Activated B cell treated with CpG ODN at 0.5 μM for 24 hours (primary cell): ENCODE measurements at regions not wholly inside any gene's neighbourhood (a gene's known extent, or its start where the extent isn't known, plus 50 kb on each side); places are given as distances from the start of the nearest gene placed in this dataset.

ENCODE experiments used
- ATAC-seq: fragments of 200-7000 bp; cut with Tn5 transposase; one replicate; pipeline ENCODE4 v1.10.0; 2021; ENCODE audit warnings: low read depth, mild to moderate bottlenecking, moderate library complexity
- CTCF ChIA-PET: fragments of 350-600 bp; sonication (Branson Sonifier 250); formaldehyde crosslinking; loops from one replicate; lab custom pipeline; 2021; ENCODE audit warnings: antibody characterized with exemption; lab: Charles Lee
- POLR2A ChIA-PET: fragments of 350-600 bp; sonication (Branson Sonifier 250); formaldehyde crosslinking; loops from one replicate; lab custom pipeline; 2021; ENCODE audit warnings: antibody characterized with exemption; lab: Charles Lee
- DNase-seq: peaks from one replicate; pipeline ENCODE4 v3.0.0; 2022
- H3K27ac Mint-ChIP-seq: one replicate; pipeline ENCODE4 v1.8.0; 2020; ENCODE audit warnings: mixed read lengths
- H3K27me3 Mint-ChIP-seq: one replicate; pipeline ENCODE4 v1.8.0; 2021; ENCODE audit warnings: mixed read lengths
- H3K36me3 Mint-ChIP-seq: one replicate; pipeline ENCODE4 v1.8.0; 2021; ENCODE audit warnings: low read depth, mixed read lengths
- H3K4me1 Mint-ChIP-seq: one replicate; pipeline ENCODE4 v1.8.0; 2021; ENCODE audit warnings: mixed read lengths
- H3K4me3 Mint-ChIP-seq: one replicate; pipeline ENCODE4 v1.8.0; 2020; ENCODE audit warnings: mild to moderate bottlenecking, mixed read lengths
- H3K9me3 Mint-ChIP-seq: one replicate; pipeline ENCODE4 v1.8.0; 2020; ENCODE audit warnings: mixed read lengths
- intact Hi-C: fragments of 100-400 bp; cut with micrococcal nuclease; formaldehyde crosslinking; loops from one replicate; pipeline ENCODE4 v1.15.1; 2024
- TF ChIP-seq, protein P1 (sequence below): fragments of 200-600 bp; IDR thresholded peaks from one replicate; pipeline ENCODE4 v1.8.0; 2022; ENCODE audit warnings: antibody characterized with exemption, mild to moderate bottlenecking

DNA sequence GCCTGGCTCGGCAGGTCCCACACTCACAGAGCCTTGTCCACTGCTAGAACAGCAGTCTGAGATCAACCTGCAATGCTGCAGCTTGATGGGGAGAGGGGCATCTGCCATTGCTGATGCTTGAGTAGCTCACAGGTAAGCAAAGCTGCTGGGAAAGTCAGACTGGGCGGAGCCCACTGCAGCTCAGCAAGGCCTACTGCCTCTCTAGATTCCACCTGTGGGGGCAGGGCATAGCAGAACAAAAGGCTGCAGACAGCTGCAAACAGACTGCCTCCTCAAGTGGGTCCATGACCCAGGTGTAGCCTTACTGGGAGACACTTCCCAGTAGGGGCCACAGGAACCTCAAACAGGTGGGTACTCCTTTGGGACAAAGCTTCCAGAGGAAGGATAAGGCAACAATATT is 110.6 kb upstream of the ADAMTS3 start:
- ChIA-PET POLR2A (no interaction called here), CTCF (no interaction called here)
- no peaks in the 10 kb centered on the region for H3K4me1 Mint-ChIP-seq
- no peaks in the 10 kb centered on the region for H3K36me3 Mint-ChIP-seq
- DNase-seq (no peak), ATAC-seq (no peak)
- intact Hi-C loops = no loop called here
- H3K27me3 Mint-ChIP-seq = no peaks in the 10 kb centered on the region
- peaks cover 1% of the 10 kb centered on the region for H3K9me3 Mint-ChIP-seq
- TF ChIP-seq, protein P1, sequence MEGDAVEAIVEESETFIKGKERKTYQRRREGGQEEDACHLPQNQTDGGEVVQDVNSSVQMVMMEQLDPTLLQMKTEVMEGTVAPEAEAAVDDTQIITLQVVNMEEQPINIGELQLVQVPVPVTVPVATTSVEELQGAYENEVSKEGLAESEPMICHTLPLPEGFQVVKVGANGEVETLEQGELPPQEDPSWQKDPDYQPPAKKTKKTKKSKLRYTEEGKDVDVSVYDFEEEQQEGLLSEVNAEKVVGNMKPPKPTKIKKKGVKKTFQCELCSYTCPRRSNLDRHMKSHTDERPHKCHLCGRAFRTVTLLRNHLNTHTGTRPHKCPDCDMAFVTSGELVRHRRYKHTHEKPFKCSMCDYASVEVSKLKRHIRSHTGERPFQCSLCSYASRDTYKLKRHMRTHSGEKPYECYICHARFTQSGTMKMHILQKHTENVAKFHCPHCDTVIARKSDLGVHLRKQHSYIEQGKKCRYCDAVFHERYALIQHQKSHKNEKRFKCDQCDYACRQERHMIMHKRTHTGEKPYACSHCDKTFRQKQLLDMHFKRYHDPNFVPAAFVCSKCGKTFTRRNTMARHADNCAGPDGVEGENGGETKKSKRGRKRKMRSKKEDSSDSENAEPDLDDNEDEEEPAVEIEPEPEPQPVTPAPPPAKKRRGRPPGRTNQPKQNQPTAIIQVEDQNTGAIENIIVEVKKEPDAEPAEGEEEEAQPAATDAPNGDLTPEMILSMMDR = no peak
- H3K4me3 Mint-ChIP-seq = no peak overlapping the region
- no peak overlapping the region for H3K27ac Mint-ChIP-seq

DNA sequence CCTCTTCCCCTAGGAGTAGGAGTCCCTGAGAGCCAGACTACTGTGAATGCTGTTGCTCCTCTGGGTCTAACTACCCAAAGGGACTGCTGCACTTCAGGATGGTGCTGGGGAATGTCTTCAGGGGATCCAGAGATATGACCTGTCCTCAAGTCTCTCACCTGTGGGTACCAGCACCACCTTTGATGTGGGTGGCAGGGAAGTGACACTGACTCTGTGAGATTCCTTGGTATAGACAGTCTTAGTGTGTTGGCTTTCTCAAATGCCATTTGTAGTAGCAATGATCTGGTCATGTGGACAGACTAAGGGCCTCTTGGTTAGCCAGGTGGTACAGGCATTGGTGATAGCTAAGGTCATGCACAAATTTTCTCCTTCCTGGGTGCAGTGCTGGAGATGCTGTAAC is 108.9 kb upstream of the ADAMTS3 start:
- intact Hi-C loops = no loop called here
- no peaks in the 10 kb centered on the region for H3K27me3 Mint-ChIP-seq
- no peaks in the 10 kb centered on the region for H3K9me3 Mint-ChIP-seq
- no peak overlapping the region for H3K4me3 Mint-ChIP-seq
- CTCF ChIA-PET = no interaction called here
- no peak for DNase-seq
- ATAC-seq = no peak
- H3K4me1 Mint-ChIP-seq = no peaks in the 10 kb centered on the region
- H3K27ac Mint-ChIP-seq = no peak overlapping the region
- TF ChIP-seq, protein P1 = no peak
- H3K36me3 Mint-ChIP-seq = no peaks in the 10 kb centered on the region
- POLR2A ChIA-PET = no interaction called here

DNA sequence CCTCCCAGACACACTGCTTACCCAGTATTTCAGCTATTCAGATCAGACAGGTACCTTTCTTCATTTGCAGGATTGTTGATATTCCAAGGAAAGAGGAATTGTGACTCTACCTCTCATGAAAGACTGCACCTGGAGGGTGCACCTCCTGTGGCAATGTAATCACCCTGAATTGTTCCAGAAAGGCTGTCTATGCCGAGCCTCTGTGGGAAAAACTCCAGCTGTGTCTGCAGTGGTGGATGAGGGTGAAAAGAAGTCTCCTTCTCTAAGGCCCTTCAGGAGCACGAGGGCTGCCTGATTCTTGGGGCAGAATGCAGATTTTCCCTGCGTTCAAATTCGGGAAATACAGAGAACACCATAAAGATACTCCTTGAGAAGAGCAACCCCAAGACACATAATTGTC is 108.2 kb upstream of the ADAMTS3 start:
- TF ChIP-seq, protein P1 = no peak
- DNase-seq (no peak), ATAC-seq (no peak)
- H3K27me3 Mint-ChIP-seq = no peaks in the 10 kb centered on the region
- H3K9me3 Mint-ChIP-seq = no peaks in the 10 kb centered on the region
- intact Hi-C loops = no loop called here
- H3K4me3 Mint-ChIP-seq = no peak overlapping the region
- CTCF ChIA-PET = no interaction called here
- H3K27ac Mint-ChIP-seq = no peak overlapping the region
- POLR2A ChIA-PET = no interaction called here
- no peaks in the 10 kb centered on the region for H3K36me3 Mint-ChIP-seq
- no peaks in the 10 kb centered on the region for H3K4me1 Mint-ChIP-seq

DNA sequence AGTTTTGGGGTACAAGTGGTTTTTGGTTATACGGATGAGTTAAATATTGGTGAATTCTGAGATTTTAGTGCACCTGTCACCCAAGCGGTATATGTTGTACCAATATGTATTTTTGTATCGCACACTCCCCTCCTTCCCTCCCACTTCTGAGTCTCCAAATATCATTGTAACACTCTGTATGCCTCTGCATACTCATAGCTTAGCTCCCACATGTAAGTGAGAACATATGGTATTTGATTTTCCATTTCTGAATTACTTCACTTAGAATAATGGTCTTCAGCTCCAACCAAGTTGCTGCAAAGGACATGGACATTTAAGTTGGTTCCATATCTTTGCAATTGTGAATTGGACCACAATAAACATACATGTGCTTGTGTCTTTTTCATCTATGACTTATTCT is 103.0 kb upstream of the ADAMTS3 start:
- CTCF ChIA-PET = no interaction called here
- H3K4me3 Mint-ChIP-seq = no peak overlapping the region
- no peaks in the 10 kb centered on the region for H3K27me3 Mint-ChIP-seq
- no peak for DNase-seq
- intact Hi-C loops = no loop called here
- H3K36me3 Mint-ChIP-seq = no peaks in the 10 kb centered on the region
- no peaks in the 10 kb centered on the region for H3K9me3 Mint-ChIP-seq
- H3K27ac Mint-ChIP-seq = no peak overlapping the region
- POLR2A ChIA-PET = no interaction called here
- H3K4me1 Mint-ChIP-seq = no peaks in the 10 kb centered on the region
- TF ChIP-seq, protein P1 = no peak
- ATAC-seq = no peak

DNA sequence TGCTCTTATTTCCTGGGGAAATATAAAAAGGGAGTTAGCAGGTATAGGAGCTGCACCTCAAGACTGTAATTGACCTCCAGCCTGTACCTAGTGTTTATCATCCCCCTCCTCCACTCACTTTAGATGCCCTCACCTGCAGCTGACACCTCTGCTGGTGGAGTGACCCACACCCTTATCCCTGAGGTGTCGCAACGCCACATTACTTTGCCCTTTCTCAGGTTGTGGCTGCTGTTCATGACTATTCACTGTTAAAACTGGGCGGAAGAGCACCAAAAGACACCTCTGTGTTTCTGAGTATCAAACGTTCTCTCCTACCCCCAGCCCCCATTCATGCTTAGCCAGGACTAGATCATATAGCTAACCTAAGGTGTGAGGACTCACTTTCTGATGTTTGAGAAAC is 101.5 kb upstream of the ADAMTS3 start:
- TF ChIP-seq, protein P1 = no peak
- Mint-ChIP-seq H3K4me1 (no peaks in the 10 kb centered on the region), H3K27ac (no peak overlapping the region), H3K4me3 (no peak overlapping the region), H3K27me3 (no peaks in the 10 kb centered on the region), H3K36me3 (no peaks in the 10 kb centered on the region), H3K9me3 (no peaks in the 10 kb centered on the region)
- CTCF ChIA-PET = no interaction called here
- intact Hi-C loops = no loop called here
- POLR2A ChIA-PET = no interaction called here
- DNase-seq (no peak), ATAC-seq (no peak)
